RKO (cell line): ENCODE measurements at regions not wholly inside any gene's neighbourhood (a gene's known extent, or its start where the extent isn't known, plus 50 kb on each side); places are given as distances from the start of the nearest gene placed in this dataset.
"Not testable (repeated sequence)": the region's sequence is repeated elsewhere in the genome, so short reads cannot be mapped to it uniquely, and the experiment has no call there.

Source experiments
- DNase-seq: peaks from one replicate; pipeline ENCODE4 v3.0.0-alpha.2; 2016; ENCODE audit warnings: low spot score

DNA sequence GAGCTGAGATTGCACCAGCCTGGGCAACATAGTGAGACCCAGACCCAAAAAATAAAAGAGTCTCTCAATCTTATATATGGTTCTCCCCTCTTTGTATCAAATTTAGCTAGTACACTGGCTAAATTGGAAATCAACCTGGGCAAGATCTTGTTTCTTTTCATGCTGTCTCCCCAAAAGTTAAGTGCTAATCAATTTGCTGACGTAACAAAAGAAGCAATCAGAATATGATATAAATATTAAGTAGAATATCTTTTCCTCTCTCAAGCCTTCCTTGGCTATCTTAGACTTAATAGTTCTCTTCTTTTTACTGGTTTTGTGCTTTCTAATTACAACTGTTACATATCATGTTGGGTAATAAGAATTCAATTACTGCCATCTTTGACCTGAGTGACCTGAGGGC lies 258.9 kb downstream of the KCNRG start:
- no peak for DNase-seq

DNA sequence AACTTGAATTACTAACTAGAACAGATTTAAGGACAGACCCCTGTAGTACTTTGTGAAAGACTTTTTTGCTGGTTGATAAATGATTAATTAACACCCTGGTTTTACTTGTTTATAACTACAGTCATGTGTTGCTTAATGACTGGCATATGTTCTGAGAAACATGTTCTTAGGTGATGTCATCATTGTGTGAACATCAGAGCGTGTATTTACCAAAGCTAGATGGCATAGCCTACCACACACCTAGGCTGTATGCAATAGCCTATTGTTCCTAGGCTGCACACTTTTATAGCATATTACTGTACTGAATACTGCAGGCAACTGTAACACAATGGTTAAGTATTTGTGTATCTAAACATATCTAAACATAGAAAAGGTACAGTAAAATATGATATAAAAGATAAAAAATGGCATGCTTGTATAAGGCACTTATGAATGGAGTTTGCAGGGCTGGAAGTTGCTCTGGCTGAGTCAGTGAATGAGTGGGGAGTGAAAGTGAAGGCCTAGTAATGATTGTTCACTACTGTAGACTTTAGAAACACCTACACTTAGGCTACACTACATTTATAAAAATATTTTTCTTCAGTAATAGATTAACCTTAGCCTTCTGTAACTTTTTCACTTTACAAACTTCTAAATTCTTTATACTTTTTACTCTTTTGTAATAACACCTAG lies 260.3 kb downstream of the KCNRG start:
- DNase-seq: no peak

DNA sequence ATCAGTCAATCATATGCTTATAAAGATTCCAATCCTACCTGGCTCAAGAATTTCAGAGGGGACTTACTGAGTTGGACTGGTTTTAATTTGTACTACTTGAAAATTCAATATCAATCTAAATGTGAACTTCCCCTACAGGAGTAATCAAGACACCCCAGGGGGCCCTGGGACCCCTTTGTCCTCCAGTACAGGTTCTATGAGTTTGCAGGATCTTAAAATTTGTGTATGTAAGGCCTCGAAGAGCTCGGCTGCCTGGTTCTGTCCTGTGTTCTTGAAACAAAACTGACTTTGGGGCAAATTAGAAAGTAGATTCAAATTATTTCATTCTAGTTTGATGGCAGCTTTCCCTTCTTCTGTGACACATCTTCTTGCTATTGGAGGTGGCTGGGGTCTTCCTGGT lies 261.3 kb downstream of the KCNRG start:
- no peak for DNase-seq

DNA sequence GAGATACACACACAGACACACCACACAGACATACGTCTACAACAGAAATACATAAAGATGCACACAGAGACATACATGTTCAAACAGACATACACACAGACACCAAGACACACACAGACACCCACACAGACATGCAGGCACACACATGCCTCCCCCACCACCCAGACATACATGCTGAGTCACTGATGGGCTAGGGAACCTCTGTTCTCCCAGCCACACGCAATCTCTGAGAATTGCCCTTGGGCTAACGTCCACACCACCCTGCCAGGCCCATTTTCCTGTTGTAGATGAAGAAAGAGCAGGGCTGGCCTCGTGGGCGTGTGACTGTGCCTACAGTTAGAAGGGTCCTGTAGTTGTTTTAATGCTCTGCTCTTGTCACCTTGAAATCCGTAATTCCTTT lies 261.9 kb downstream of the KCNRG start:
- no peak for DNase-seq

GRCh38 chr13:50277906-50278305 lies 262.7 kb downstream of the KCNRG start:
- DNase-seq: no peak

DNA sequence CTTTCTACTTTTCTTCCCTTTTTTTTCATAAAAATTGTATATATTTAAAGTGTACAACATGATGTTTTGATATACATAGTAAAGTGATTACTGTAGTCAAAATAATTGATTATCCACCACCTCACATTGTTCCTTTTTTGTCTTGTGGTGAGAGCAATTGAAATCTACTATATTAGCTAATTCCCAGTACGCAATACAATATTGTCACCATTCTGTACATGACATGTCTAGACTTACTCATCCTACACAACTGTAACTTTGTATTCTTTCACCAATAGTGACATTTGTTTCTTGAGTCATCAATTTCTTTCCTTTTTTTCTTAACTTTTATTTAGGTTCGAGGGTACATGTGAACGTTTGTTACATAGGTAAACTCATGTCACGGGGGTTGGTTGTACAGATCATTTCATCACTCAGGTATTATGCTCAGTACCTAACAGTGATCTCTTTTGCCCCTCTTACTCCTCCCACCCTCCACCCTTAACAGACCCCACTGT lies 265.2 kb downstream of the KCNRG start:
- DNase-seq: no peak

GRCh38 chr13:50282016-50282415 lies 266.8 kb downstream of the KCNRG start:
- DNase-seq: no peak

GRCh38 chr13:50283017-50283416 lies 267.8 kb downstream of the KCNRG start:
- no peak for DNase-seq

DNA sequence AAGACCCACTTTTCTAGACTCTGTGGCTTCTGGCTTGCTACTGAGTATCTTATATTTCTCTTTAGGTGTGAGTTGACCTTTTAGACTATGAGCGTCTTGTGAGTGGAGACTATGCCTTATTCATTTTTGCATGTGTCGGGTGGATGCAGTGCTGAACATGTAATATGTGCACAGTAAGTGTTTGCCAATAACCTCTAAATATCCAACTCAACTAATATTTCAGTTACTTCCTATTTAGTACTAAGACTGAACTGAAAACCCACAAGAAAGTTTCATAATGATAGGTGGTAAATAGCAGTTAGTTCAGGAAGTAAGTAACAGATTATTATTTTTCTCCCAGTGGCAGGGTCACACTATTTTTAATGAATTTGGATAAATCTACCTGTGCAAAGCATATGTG lies 269.3 kb downstream of the KCNRG start:
- DNase-seq: no peak

DNA sequence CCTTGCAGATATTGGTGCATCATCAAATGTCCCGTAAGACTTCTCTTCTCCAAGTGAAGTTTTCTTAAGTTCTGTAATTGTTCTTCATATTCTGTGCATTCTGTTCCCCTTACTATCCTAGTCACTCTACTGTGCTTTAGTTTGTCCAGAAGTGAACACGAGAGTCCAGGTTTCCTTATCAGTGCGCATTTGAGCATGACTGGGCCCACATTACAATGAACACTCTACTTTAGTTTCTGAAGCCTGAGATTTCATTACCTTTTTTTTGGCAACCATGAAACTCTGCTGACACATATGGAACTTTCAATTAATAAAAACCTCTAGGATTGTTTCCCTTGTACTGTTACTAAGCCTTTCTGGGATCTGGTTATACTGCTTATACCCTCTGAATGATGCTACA lies 270.0 kb downstream of the KCNRG start:
- no peak for DNase-seq

DNA sequence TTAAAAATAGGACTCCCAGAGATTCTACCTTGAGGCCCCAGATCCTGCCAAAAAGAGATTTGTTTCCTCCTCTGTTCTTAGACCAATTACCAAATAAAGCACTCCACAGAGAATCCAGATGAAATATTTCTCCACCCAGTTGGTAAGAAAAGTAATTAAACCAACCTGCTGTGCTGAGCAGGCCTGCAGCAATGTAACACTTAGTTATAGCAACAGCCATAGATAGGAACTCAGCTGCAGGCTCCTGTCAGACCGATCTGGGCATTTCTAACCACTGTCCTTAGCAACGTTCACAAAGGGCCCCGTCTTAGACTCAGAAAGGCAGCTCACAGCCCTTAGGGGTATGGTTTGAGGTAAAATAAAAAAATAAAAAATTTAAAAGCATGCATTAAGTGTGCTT lies 271.1 kb downstream of the KCNRG start:
- DNase-seq: no peak

DNA sequence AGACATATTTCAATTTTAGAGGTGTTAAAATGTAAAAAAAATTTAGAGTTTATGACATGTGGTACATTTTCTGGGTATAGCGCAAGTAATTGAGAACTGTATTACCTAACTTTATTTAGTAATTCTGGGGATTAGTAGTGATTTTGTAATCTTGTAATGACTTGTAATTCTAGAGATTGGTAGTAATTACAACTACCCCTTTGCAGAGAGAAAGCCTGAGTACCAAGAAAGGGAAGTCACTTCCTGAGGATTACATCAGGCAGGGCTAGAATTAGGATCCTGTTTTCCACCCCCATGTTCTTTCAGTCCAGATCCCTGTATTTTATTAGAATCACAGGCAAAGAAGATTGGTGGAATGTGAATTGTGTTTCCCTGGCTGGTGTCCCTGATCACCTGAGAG lies 274.9 kb downstream of the KCNRG start:
- no peak for DNase-seq

DNA sequence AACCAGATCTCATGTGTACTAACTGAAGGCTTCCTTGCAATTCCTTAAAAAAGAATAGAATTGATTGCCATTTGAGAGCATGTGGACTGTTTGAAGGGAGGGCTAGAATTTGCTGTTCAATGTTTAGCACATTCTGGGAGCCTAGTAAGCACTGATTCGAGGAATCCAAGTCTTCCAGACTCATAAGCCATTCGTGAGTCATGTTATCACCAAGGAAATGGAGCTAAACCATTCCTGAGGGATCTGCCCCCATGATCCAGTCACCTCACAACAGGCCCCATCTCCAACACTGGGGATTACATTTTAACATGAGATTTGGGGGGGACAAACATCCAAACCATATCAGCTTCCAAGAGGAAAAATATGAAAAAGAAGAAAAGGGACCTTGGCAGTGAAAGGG lies 276.4 kb downstream of the KCNRG start:
- peak; percentile 34 for DNase-seq

- DNase-seq: no peak
Observed at GRCh38 chr13:50292081-50292480, 276.8 kb downstream of the KCNRG start.

DNA sequence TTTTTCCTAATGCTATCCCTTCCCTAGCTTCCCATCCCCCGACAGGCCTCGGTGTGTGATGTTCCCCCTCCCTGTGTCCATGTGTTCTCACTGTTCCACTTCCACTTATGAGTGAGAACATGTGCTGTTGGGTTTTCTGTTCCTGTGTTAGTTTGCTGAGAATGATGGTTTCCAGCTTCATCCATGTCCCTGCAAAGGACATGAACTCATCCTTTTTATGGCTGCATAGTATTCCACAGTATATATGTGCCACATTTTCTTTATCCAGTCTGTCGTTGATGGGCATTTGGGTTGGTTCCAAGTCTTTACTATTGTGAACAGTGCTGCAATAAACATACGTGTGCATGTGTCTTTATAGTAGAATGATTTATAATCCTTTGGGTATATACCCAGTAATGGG lies 279.2 kb downstream of the KCNRG start:
- DNase-seq: not testable (repeated sequence)

DNA sequence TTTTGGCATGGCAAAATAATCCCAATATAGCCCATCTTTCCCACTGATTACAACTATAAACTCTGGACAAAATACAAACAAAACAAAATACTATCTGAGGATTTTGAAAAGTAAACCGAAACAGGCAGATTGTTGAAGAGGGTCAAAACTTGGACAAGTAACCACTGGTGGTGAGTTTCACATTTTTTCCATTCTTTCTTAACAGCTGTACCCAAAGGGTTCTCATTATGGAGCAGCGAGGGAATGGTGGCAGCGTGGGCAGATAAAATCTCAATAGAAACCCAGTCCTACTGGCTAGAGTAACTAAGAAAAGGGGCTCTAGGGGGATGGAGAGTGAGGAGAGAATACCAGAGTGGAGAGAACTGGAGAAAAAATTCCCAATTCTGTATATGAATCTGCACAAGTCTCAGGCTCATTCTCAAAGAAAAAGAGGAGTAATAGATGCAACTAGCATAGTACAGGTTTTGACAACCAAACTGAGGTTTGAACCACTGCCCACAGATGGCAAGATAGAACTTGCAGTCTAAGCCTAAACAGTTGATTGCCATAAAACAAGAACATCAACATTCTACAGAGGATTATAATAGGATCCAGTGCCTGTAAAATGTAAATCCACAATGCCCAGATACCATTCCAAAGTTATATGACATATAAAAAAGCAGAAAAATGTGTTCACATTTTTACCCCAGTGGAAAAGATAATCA lies 284.5 kb downstream of the KCNRG start:
- no peak for DNase-seq

GRCh38 chr13:50303963-50304721 lies 288.9 kb downstream of the KCNRG start:
- no peak for DNase-seq

DNA sequence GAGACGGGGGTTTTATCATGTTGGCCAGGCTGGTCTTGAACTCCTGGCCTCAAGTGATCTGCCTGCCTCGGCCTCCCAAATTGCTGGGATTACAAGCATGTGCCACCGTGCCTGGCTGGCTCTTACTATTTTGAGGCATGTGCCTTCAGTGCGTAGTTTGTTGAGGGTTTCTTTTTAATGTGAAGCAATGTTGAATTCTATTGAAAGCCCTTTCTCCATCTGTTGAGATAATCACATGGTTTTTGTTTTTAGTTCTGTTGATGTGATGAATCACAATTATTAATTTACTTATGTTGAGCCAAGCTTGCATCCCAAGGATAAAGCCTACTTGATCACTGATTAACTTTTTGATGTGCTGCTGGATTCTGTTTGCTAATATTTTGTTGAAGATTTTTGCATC lies 290.9 kb downstream of the KCNRG start:
- DNase-seq: no peak

DNA sequence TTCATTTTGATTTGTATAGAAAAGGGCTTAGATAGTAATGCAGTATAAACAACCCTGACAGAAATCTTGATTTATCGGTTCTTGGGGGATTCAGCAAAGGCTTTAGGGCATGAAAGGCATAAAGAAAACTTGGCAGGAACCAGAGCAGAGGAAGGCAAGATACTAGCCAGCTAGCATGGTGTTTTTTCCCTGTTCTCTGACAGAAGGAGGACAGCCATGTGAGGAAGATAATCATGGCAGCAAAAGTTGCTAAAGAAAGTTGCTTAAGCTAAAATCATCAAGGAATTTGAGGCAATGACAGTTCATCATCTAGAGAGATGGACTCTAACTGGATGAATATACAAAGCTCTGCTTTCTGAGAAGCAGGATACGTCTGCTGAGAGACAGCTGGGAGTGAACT lies 294.1 kb downstream of the KCNRG start:
- DNase-seq: no peak

- DNase-seq: no peak
Observed at GRCh38 chr13:50309882-50310594, 294.8 kb downstream of the KCNRG start.

DNA sequence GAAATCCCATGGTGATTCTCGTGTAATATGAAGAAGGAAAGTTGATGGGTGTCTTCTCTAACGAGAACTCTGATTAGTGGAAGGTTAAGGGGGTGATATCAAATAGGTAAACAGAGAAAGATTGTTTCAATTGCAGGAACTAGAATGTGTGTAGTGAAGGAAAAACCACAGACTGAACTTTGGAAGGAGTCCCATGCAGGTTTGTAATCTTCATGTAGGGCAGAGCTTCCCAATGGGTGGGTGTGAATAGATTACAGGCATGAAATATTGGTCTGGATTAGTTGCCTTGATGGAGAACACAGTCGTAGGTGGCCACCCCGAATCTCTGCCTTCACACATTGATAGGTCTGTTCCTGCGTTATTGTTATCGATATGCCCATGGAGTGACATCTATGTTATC lies 295.5 kb downstream of the KCNRG start:
- no peak for DNase-seq

DNA sequence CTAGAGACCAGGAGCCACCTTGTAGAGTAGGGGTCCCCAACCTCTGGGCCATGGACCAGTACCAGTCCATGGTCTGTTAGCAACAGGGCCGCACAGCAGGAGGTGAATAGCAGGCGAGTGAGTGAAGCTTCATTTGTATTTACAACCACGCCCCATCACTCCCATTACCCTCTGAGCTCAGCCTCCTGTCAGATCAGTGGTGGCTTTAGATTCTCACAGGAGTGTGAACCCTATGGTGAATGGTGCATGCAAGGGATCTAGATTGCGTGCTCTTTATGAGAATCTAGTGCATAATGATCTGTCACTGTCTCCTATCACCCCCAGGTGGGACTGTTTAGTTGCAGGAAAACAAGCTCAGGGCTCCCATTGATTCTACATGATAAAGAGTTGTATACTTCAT lies 303.6 kb downstream of the KCNRG start:
- DNase-seq: no peak
